HG02678 (cell line): ENCODE measurements at regions not wholly inside any gene's neighbourhood (a gene's known extent, or its start where the extent isn't known, plus 50 kb on each side); places are given as distances from the start of the nearest gene placed in this dataset.
"Not testable (repeated sequence)": the region's sequence is repeated elsewhere in the genome, so short reads cannot be mapped to it uniquely, and the experiment has no call there.

Experiments
- ATAC-seq: cut with Tn5 transposase; IDR thresholded peaks from one replicate; pipeline ENCODE4 v1.9.1; 2021; ENCODE audit warnings: mild to moderate bottlenecking, moderate library complexity; ENCODE audit not compliant: unreplicated experiment

GRCh38 chr6:44733868-44734267, 346.4 kb downstream of the CDC5L start:
- ATAC-seq = no peak

GRCh38 chr6:44734886-44735629, 347.6 kb downstream of the CDC5L start:
- ATAC-seq = peak; percentile 38

GRCh38 chr6:44735630-44735963, 348.1 kb downstream of the CDC5L start:
- peak; percentile 46 for ATAC-seq

GRCh38 chr6:44737341-44737740, 349.8 kb downstream of the CDC5L start:
- no peak for ATAC-seq

GRCh38 chr6:44737829-44738528, 350.5 kb downstream of the CDC5L start:
- no peak for ATAC-seq

- no peak for ATAC-seq
Measured at GRCh38 chr6:44738601-44739146, 351.2 kb downstream of the CDC5L start.

- no peak for ATAC-seq
Measured at GRCh38 chr6:44739181-44739580, 351.7 kb downstream of the CDC5L start.

- ATAC-seq = no peak
Measured at GRCh38 chr6:44740566-44741120, 353.1 kb downstream of the CDC5L start.

- no peak for ATAC-seq
Measured at GRCh38 chr6:44742201-44742600, 354.7 kb downstream of the CDC5L start.

GRCh38 chr6:44742828-44743372, 355.4 kb downstream of the CDC5L start:
- no peak for ATAC-seq

- ATAC-seq = not testable (repeated sequence)
Measured at GRCh38 chr6:44760116-44760515, 372.6 kb downstream of the CDC5L start.

GRCh38 chr6:44761046-44761445, 373.5 kb downstream of the CDC5L start:
- ATAC-seq = no peak

- ATAC-seq = no peak
Measured at GRCh38 chr6:44762496-44762895, 375.0 kb downstream of the CDC5L start.

- ATAC-seq = no peak
Measured at GRCh38 chr6:44771647-44772415, 384.3 kb downstream of the CDC5L start.

- no peak for ATAC-seq
Measured at GRCh38 chr6:44772838-44773237, 385.3 kb downstream of the CDC5L start.

GRCh38 chr6:44775121-44775520, 387.6 kb downstream of the CDC5L start:
- ATAC-seq = no peak

GRCh38 chr6:44776344-44776743, 388.8 kb downstream of the CDC5L start:
- no peak for ATAC-seq

GRCh38 chr6:44778513-44778912, 391.0 kb downstream of the CDC5L start:
- ATAC-seq = no peak
